G401.6 (cell line): ENCODE measurements at regions not wholly inside any gene's neighbourhood (a gene's known extent, or its start where the extent isn't known, plus 50 kb on each side); places are given as distances from the start of the nearest gene placed in this dataset.
"Not testable (repeated sequence)": the region's sequence is repeated elsewhere in the genome, so short reads cannot be mapped to it uniquely, and the experiment has no call there.

ENCODE experiments used
- FAIRE-seq: peaks from 2 replicates; lab custom pipeline; 2012; peaks lifted over from hg19 to GRCh38; lab: Jason Lieb, UNC

GRCh38 chr9:129312251-129313122, 134.4 kb upstream of the IER5L start:
- no peak for FAIRE-seq

- no peak for FAIRE-seq
Observed at GRCh38 chr9:129311643-129312042, 133.6 kb upstream of the IER5L start.

GRCh38 chr9:129310666-129311350, 132.7 kb upstream of the IER5L start:
- no peak for FAIRE-seq

GRCh38 chr9:129309906-129310305, 131.8 kb upstream of the IER5L start:
- no peak for FAIRE-seq

- FAIRE-seq: no peak
Observed at GRCh38 chr9:129309041-129309430, 131.0 kb upstream of the IER5L start.

GRCh38 chr9:129307227-129307970, 129.3 kb upstream of the IER5L start:
- no peak for FAIRE-seq

GRCh38 chr9:129306318-129306973, 128.4 kb upstream of the IER5L start:
- FAIRE-seq: no peak

GRCh38 chr9:129305246-129305645, 127.2 kb upstream of the IER5L start:
- no peak for FAIRE-seq

DNA sequence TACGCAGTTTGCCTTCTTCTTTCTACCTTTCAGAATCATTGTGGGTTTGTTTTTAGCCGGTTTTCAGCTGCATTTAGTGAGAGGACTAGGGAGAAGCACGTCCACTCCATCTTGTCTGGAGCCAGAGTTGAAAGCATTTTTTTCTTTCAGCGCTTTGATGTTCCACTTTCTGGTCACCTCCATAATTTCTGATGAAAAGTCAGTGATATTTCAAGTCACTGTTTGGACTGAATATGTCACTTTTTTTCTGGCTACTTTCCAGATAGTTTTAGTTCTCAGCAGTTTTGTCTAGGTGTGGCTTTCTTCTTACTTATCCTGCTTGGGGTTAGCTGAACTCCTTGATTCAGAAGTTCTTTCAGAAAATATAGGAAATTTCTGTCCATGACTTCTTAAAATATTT, 123.9 kb upstream of the IER5L start:
- no peak for FAIRE-seq

- not testable (repeated sequence) for FAIRE-seq
Observed at GRCh38 chr9:129296195-129296594, 118.1 kb upstream of the IER5L start.

DNA sequence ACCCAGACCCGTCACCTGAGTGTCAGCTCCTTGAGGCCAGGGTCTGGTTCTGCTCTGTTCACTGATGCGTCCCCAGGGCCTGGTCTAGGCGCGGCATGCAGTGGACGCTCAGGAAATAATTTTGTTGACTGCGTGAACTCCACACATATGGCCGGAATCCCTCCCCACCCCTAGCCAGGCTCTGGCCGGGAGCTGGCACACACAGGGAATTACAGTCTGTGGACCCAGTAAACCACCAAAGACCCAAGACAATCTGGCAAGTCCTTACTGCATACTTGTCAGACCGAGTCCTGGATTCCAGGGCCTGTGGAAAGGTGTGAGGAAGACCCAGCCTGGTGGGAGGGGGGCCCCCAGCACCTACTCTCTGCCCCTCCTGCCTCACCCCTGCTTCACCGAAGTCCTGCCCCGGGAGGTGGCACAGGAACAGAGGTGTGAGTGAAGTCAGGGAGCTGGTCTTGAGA, 113.0 kb upstream of the IER5L start:
- FAIRE-seq: no peak

DNA sequence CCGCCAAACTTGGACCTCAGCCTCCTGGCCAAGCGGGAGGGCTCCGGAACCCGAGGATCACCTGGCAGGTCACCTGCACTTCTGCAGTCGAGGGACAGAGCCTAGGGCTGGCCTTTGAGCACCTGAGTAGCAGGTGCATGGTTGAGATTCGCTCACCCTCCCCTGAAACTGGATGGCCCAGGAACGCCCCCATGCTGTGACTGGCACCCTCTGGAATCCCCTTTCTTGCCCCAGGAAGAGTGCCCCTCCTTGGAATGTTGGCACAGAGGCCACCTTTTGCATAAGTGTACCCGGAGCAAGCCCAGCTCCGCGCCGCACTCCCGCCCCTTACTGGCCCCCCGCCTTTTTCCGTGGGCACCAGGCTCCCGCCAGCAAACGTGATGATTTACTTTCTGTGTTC, 112.5 kb upstream of the IER5L start:
- FAIRE-seq: no peak

DNA sequence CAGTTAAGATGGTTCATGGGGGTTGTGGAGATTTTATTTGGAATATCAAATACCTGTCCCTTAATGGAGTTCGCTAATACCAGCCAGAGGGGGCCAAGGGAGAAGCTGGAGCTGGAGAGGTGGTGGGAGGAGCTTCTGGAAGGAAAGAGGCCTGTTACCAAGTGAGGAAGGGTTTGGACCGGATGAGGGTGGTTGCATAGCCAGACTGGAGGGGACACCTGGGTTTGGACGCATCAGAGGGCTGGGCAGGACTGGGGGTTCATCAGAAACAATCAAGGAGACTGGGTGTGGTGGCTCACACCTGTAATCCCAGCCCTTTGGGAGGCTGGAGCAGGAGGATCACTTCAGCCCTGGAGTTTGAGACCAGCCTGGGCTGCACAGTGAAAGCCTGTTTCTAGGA, 111.8 kb upstream of the IER5L start:
- FAIRE-seq: no peak

DNA sequence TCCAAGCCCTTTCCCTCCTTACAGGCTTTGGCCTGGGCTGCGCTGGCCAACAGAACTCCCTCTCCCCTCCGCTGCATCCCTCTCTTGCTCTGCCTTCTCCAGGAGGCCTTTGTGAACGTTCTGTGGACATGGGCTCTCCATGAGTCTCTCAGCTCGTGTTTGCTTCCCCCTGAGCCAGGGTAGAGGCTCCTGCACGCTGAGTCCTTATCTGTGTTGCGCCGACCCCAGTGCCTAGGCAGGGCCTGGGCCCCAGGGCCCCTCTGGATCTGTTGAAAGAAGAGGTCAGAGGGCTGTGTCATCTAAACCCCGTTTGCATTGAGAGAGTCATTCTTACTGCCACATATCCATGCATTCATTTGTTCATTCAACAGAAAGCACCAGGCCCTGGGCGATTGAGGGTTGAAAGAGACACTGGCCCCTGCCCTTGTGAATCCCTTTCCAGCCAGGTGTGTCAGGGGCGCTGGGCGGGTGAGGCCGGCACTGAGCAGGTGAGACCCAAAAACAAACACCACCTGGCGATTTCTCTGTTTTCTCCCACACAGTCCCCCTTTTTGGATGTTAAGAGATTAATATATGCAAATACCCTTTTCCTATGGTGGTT, 111.2 kb upstream of the IER5L start:
- FAIRE-seq: no peak

DNA sequence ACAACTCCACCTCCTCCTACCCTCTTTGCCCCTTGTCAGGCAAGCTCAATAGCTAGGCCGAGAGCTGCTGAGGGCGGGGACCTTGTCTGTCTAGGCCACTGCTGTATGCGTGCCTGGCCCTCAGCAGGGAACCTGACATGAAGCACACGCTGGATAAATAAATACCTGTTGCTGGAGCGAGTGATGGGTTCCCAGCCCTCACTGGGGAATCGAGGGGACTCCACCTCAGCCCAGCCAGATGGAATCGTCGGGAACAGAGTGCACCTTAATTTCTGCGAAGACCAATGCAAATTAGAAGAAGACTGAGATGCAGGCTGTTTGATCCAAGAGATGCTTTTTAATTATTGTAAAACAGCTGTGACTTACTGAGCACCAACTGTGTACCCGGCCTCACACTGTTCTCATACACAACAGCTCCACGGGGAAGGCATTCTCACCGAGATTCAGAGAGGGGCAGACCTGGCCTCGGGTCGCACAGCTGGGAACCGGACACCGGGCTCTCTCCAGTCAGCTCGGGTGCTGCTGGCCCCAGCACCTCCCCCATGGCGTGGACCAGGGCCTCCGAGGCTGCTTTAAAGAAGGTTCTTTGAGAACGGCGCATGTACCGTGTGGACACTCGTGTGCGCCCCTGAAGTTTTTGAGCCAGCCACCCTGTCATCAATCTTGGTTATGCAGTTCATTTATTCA, 109.7 kb upstream of the IER5L start:
- no peak for FAIRE-seq

DNA sequence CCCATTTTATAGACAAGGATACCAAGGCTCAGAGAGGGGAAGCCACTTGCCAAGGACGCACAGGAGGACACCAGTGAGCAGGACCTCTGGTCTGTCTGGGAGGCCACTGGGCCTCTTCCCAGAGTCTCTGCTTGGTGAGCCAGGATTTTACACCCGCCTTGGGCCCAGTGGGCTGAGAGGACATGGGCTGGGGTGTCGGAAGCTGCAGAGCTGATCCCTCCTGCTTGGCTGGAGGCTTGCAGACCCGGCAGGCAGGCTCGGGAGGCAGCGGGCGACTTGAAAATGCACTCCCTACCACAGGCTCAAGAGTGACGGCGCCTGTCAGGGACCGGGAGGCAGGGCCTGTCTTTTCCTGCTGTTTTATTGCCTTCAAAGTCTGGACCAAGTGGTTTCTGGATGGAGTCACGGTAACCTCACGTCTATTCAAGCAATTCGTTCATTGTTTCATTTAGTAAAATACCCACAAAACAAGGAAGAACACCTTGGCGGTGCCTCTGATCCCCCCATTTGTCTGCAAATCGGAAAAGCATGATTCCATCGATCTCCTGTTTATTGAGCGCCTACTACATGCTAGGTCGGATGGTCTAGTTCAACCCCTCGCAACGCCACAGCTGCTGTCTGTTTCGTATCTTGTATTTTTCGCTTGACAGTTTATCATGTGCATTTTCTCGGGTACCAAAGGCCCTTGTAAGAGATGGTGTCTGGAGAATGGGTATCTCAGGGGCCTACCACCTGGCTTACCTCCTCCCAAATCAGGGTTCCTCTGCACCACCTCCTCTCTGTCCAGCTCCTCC, 108.1 kb upstream of the IER5L start:
- no peak for FAIRE-seq

DNA sequence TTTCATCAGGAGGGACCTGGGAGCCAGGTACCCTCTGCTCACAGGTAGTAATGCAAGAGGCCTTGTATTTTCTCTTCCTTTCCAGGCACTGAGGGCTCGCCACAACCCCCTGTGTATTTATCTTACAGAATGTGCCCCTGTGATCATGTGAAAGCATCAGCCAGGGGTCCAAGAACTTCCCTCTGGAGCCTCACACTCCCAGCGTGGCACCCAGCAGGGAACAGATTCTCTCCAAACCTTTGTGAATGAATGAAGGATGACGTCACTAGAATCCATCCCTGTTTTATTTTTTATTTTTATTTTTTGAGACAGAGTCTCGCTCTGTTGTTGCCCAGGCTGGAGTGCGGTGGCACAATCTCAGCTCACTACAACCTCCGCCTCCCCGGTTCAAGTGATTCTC, 107.3 kb upstream of the IER5L start:
- no peak for FAIRE-seq

GRCh38 chr9:129284607-129285291, 106.7 kb upstream of the IER5L start:
- FAIRE-seq: no peak

- FAIRE-seq: no peak
Observed at GRCh38 chr9:129283705-129284606, 105.9 kb upstream of the IER5L start.
